ENCODE measurements at regions not wholly inside any gene's neighbourhood (a gene's known extent, or its start where the extent isn't known, plus 50 kb on each side); places are given as distances from the start of the nearest gene placed in this dataset.

GRCh38 chr6:11486959-11487358 is 50.6 kb upstream of the TMEM170B start:
- DNase-seq (ENCODE audit: extremely low read depth, low read depth): no peak
- TF ChIP-seq, protein P1, sequence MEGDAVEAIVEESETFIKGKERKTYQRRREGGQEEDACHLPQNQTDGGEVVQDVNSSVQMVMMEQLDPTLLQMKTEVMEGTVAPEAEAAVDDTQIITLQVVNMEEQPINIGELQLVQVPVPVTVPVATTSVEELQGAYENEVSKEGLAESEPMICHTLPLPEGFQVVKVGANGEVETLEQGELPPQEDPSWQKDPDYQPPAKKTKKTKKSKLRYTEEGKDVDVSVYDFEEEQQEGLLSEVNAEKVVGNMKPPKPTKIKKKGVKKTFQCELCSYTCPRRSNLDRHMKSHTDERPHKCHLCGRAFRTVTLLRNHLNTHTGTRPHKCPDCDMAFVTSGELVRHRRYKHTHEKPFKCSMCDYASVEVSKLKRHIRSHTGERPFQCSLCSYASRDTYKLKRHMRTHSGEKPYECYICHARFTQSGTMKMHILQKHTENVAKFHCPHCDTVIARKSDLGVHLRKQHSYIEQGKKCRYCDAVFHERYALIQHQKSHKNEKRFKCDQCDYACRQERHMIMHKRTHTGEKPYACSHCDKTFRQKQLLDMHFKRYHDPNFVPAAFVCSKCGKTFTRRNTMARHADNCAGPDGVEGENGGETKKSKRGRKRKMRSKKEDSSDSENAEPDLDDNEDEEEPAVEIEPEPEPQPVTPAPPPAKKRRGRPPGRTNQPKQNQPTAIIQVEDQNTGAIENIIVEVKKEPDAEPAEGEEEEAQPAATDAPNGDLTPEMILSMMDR (IDR thresholded peaks at IDR 0.05; ENCODE audit: low read depth, low read length): no peak

GRCh38 chr6:11486486-11486885 is 51.1 kb upstream of the TMEM170B start:
- no peak for DNase-seq (ENCODE audit: extremely low read depth, low read depth)
- TF ChIP-seq, protein P1 (IDR thresholded peaks at IDR 0.05; ENCODE audit: low read depth, low read length): no peak

GRCh38 chr6:11486051-11486450 is 51.5 kb upstream of the TMEM170B start:
- no peak for DNase-seq (ENCODE audit: extremely low read depth, low read depth)
- TF ChIP-seq, protein P1 (IDR thresholded peaks at IDR 0.05; ENCODE audit: low read depth, low read length): no peak

GRCh38 chr6:11485271-11485670 is 52.3 kb upstream of the TMEM170B start:
- TF ChIP-seq, protein P1 (IDR thresholded peaks at IDR 0.05; ENCODE audit: low read depth, low read length): no peak
- DNase-seq (ENCODE audit: extremely low read depth, low read depth): no peak

- no peak for DNase-seq (ENCODE audit: extremely low read depth, low read depth)
- TF ChIP-seq, protein P1 (IDR thresholded peaks at IDR 0.05; ENCODE audit: low read depth, low read length): no peak
Observed at GRCh38 chr6:11484441-11484840, 53.1 kb upstream of the TMEM170B start.

DNA sequence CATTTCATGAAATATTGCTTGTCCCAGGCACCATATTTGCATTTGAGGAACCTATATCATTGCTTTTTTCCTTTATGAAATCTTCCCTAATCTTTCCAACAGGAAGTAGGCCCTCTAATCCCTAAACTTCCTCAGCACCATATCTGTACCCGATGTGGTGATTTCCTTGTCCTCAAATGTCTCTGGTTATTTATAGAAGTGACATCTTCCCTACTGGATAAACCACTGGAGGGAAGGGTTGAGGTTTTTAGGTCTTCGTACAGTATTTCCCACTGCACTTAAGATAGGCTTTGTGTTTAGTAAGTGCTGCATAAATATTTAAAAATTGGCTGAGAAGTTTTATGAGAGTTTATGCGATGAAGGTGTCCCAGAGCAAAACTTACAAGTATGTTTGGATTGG is 54.9 kb upstream of the TMEM170B start:
- no peak for DNase-seq (ENCODE audit: extremely low read depth, low read depth)
- TF ChIP-seq, protein P1 (IDR thresholded peaks at IDR 0.05; ENCODE audit: low read depth, low read length): no peak

- no peak for DNase-seq (ENCODE audit: extremely low read depth, low read depth)
- TF ChIP-seq, protein P1 (IDR thresholded peaks at IDR 0.05; ENCODE audit: low read depth, low read length): no peak
Observed at GRCh38 chr6:11480541-11480940, 57.0 kb upstream of the TMEM170B start.

Data from AG09319 (cell line).